PC-3 (cell line): ENCODE measurements at regions not wholly inside any gene's neighbourhood (a gene's known extent, or its start where the extent isn't known, plus 50 kb on each side); places are given as distances from the start of the nearest gene placed in this dataset.

Experiments used
- EZH2 ChIP-seq: fragments of 300-600 bp; sonication (generic); IDR thresholded peaks from one replicate; pipeline ENCODE4 v1.6.1; 2017; ENCODE audit warnings: antibody characterized with exemption, mild to moderate bottlenecking, low read length; ENCODE audit not compliant: unreplicated experiment
- TF ChIP-seq, protein P1 (sequence below): fragments of 300-600 bp; sonication (generic); conservative IDR thresholded peaks from 2 replicates; pipeline ENCODE4 v1.5.1; 2017; ENCODE audit warnings: antibody characterized with exemption, low read depth, mild to moderate bottlenecking, low read length

DNA sequence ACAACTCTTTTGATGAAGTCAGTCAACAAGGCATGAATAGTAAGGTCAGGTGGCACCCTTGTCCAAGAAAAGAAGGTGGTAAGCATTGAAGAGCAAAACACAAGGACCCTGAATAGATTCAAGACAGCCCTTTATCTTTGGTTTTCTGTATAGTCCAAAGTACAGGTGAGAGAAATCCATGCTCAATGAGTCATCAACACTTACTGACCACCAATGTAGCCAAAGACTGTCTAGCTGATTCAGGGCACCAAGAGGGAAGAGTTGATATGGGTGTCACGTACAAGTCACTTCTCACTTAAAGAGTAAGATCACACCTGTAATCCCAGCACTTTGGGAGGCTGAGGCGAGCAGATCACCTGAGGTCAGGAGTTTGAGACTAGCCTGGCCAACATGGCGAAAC is 528.3 kb downstream of the CD83 start:
- TF ChIP-seq EZH2, result no peak
- TF ChIP-seq, protein P1, sequence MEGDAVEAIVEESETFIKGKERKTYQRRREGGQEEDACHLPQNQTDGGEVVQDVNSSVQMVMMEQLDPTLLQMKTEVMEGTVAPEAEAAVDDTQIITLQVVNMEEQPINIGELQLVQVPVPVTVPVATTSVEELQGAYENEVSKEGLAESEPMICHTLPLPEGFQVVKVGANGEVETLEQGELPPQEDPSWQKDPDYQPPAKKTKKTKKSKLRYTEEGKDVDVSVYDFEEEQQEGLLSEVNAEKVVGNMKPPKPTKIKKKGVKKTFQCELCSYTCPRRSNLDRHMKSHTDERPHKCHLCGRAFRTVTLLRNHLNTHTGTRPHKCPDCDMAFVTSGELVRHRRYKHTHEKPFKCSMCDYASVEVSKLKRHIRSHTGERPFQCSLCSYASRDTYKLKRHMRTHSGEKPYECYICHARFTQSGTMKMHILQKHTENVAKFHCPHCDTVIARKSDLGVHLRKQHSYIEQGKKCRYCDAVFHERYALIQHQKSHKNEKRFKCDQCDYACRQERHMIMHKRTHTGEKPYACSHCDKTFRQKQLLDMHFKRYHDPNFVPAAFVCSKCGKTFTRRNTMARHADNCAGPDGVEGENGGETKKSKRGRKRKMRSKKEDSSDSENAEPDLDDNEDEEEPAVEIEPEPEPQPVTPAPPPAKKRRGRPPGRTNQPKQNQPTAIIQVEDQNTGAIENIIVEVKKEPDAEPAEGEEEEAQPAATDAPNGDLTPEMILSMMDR, result no peak
